HCT116 (cell line): ENCODE measurements at regions not wholly inside any gene's neighbourhood (a gene's known extent, or its start where the extent isn't known, plus 50 kb on each side); places are given as distances from the start of the nearest gene placed in this dataset.

Experiments
- EZH2 ChIP-seq: fragments of 200-600 bp; sonication (generic); IDR thresholded peaks from 2 replicates; pipeline ENCODE4 v1.6.1; 2017; ENCODE audit warnings: antibody characterized with exemption, mixed run types
- JUND ChIP-seq: IDR thresholded peaks from 2 replicates; pipeline ENCODE4 v1.6.1; 2012
- RAD21 ChIP-seq: IDR thresholded peaks from 2 replicates; pipeline ENCODE4 v1.6.1; 2012; ENCODE audit warnings: low read depth, mild to moderate bottlenecking
- TF ChIP-seq, protein P1 (sequence below): IDR thresholded peaks from 2 replicates; pipeline ENCODE4 v1.6.1; 2011; ENCODE audit warnings: mild to moderate bottlenecking, low read length, moderate library complexity; ENCODE audit not compliant: insufficient replicate concordance; ENCODE audit errors: extremely low read depth
- TF ChIP-seq, protein P2 (sequence below), 3 experiments: fragments of 200-600 bp in 1 of 3; sonication (generic) in 1 of 3; IDR thresholded peaks in 2 of 3; conservative IDR thresholded peaks in 1 of 3; 2 replicates each; pipeline ENCODE4 v1.5.1; 2012 to 2017; ENCODE audit warnings: low read depth in 2 of 3, low read length in 2 of 3, antibody characterized with exemption in 1 of 3, borderline replicate concordance in 1 of 3, control low read depth in 1 of 3, mild to moderate bottlenecking in 1 of 3, mixed read lengths in 1 of 3, mixed run types in 1 of 3, moderate library complexity in 1 of 3; ENCODE audit not compliant: insufficient read depth in 1 of 3

DNA sequence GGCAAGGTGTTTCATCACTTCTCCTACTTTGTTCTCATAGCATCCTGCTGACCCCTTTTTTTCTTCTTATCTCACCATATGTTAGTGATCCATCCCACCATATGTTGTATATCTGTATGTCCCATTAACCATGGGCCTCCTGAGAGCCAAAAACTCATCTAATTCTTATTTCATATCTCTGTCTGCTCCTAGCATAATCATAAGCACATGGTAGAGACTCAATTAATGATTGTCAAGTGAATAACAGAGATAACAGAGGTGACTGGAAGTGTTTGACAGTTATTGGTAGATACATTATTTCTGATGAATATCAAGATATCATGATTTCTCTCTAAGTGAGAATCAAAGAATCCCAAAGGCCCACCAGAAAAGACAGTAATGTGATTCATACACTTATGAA is 138.1 kb upstream of the MPPED2 start:
- no peak for TF ChIP-seq JUND
- TF ChIP-seq, protein P1, sequence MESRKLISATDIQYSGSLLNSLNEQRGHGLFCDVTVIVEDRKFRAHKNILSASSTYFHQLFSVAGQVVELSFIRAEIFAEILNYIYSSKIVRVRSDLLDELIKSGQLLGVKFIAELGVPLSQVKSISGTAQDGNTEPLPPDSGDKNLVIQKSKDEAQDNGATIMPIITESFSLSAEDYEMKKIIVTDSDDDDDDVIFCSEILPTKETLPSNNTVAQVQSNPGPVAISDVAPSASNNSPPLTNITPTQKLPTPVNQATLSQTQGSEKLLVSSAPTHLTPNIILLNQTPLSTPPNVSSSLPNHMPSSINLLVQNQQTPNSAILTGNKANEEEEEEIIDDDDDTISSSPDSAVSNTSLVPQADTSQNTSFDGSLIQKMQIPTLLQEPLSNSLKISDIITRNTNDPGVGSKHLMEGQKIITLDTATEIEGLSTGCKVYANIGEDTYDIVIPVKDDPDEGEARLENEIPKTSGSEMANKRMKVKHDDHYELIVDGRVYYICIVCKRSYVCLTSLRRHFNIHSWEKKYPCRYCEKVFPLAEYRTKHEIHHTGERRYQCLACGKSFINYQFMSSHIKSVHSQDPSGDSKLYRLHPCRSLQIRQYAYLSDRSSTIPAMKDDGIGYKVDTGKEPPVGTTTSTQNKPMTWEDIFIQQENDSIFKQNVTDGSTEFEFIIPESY, result no peak
- TF ChIP-seq, protein P2, sequence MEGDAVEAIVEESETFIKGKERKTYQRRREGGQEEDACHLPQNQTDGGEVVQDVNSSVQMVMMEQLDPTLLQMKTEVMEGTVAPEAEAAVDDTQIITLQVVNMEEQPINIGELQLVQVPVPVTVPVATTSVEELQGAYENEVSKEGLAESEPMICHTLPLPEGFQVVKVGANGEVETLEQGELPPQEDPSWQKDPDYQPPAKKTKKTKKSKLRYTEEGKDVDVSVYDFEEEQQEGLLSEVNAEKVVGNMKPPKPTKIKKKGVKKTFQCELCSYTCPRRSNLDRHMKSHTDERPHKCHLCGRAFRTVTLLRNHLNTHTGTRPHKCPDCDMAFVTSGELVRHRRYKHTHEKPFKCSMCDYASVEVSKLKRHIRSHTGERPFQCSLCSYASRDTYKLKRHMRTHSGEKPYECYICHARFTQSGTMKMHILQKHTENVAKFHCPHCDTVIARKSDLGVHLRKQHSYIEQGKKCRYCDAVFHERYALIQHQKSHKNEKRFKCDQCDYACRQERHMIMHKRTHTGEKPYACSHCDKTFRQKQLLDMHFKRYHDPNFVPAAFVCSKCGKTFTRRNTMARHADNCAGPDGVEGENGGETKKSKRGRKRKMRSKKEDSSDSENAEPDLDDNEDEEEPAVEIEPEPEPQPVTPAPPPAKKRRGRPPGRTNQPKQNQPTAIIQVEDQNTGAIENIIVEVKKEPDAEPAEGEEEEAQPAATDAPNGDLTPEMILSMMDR (IDR thresholded peaks at IDR 0.05 in 2 of 3, conservative IDR thresholded peaks at IDR 0.05 in 1 of 3; ENCODE audit: borderline replicate concordance in 1 of 3, insufficient read depth in 1 of 3, low read depth in 2 of 3, low read length in 2 of 3), result no peak
- TF ChIP-seq EZH2, result no peak
- TF ChIP-seq RAD21, result no peak
